ENCODE measurements at regions not wholly inside any gene's neighbourhood (a gene's known extent, or its start where the extent isn't known, plus 50 kb on each side); places are given as distances from the start of the nearest gene placed in this dataset.
A peak's percentile ranks its signal among the peaks of the same experiment; 100 is the strongest.

GRCh38 chr4:53713767-53714166 lies 122.5 kb upstream of the LNX1 start:
- H3K4me1 ChIP-seq, result peaks cover 0 to 7% (median 0%) of the 10 kb centered on the region in 4 donors
- H3K27me3 ChIP-seq, result no peaks in the 10 kb centered on the region
- H3K9me3 ChIP-seq, result no peaks in the 10 kb centered on the region
- H3K36me3 ChIP-seq, result no peaks in the 10 kb centered on the region
- TF ChIP-seq EP300 (IDR thresholded peaks at IDR 0.05) (no peak), POLR2A (IDR thresholded peaks at IDR 0.05) (no peak), CTCF (IDR thresholded peaks at IDR 0.05) (no peak)
- H3K27ac ChIP-seq, result no peak overlapping the region
- no peak for DNase-seq (ENCODE audit: low spot score in 2 of 2)
- no peak overlapping the region for H3K4me3 ChIP-seq

GRCh38 chr4:53713296-53713695 lies 122.0 kb upstream of the LNX1 start:
- no peaks in the 10 kb centered on the region for H3K9me3 ChIP-seq
- WGBS, 2 donors, result 68 to 81% methylated on average over 3 of the region's 3 CpGs

GRCh38 chr4:53712408-53713020 lies 121.2 kb upstream of the LNX1 start:
- no peaks in the 10 kb centered on the region for H3K9me3 ChIP-seq
- no peak overlapping the region for H3K4me3 ChIP-seq
- peaks cover 0 to 7% (median 0%) of the 10 kb centered on the region in 4 donors for H3K4me1 ChIP-seq
- no peak for DNase-seq (ENCODE audit: low spot score in 2 of 2)
- no peak overlapping the region for H3K27ac ChIP-seq
- no peaks in the 10 kb centered on the region for H3K36me3 ChIP-seq
- no peak for TF ChIP-seq CTCF (IDR thresholded peaks at IDR 0.05)
- TF ChIP-seq EP300 (IDR thresholded peaks at IDR 0.05), result no peak
- no peak for TF ChIP-seq POLR2A (IDR thresholded peaks at IDR 0.05)
- 53 to 55% methylated on average over 8 of the region's 8 CpGs for WGBS, 2 donors
- H3K27me3 ChIP-seq, result no peaks in the 10 kb centered on the region

More at GRCh38 chr4:53713296-53713695, 122.0 kb upstream of the LNX1 start:
- TF ChIP-seq EP300 (IDR thresholded peaks at IDR 0.05) (no peak), POLR2A (IDR thresholded peaks at IDR 0.05) (no peak), CTCF (IDR thresholded peaks at IDR 0.05) (no peak)
- no peaks in the 10 kb centered on the region for H3K36me3 ChIP-seq
- H3K4me3 ChIP-seq, result no peak overlapping the region
- H3K27me3 ChIP-seq, result no peaks in the 10 kb centered on the region
- H3K27ac ChIP-seq, result no peak overlapping the region
- DNase-seq (ENCODE audit: low spot score in 2 of 2), result no peak
- H3K4me1 ChIP-seq, result peaks cover 0 to 7% (median 0%) of the 10 kb centered on the region in 4 donors

- H3K27me3 ChIP-seq, result no peaks in the 10 kb centered on the region
- H3K4me3 ChIP-seq, result no peak overlapping the region
- no peak for DNase-seq (ENCODE audit: low spot score in 2 of 2)
- no peaks in the 10 kb centered on the region for H3K36me3 ChIP-seq
- peak overlapping the region in 1 of 4 donors; percentile 43 for H3K27ac ChIP-seq
- TF ChIP-seq EP300 (IDR thresholded peaks at IDR 0.05) (no peak), CTCF (IDR thresholded peaks at IDR 0.05) (no peak), POLR2A (IDR thresholded peaks at IDR 0.05) (no peak)
- H3K9me3 ChIP-seq, result no peaks in the 10 kb centered on the region
- 43 to 59% methylated on average over 2 of the region's 2 CpGs for WGBS, 2 donors
- H3K4me1 ChIP-seq, result peaks cover 0 to 7% (median 0%) of the 10 kb centered on the region in 4 donors
Observed at GRCh38 chr4:53711926-53712325, 120.6 kb upstream of the LNX1 start.

- 95 to 96% methylated on average over 1 of the region's 1 CpG for WGBS, 2 donors
Observed at GRCh38 chr4:53709693-53710092, 118.4 kb upstream of the LNX1 start.

More at GRCh38 chr4:53709693-53710092, 118.4 kb upstream of the LNX1 start:
- Histone ChIP-seq H3K27me3 (no peaks in the 10 kb centered on the region), H3K4me1 (peaks cover 0 to 11% (median 0%) of the 10 kb centered on the region in 4 donors), H3K36me3 (no peaks in the 10 kb centered on the region), H3K27ac (no peak overlapping the region), H3K4me3 (no peak overlapping the region), H3K9me3 (no peaks in the 10 kb centered on the region)
- TF ChIP-seq POLR2A (IDR thresholded peaks at IDR 0.05), result no peak
- no peak for TF ChIP-seq CTCF (IDR thresholded peaks at IDR 0.05)
- TF ChIP-seq EP300 (IDR thresholded peaks at IDR 0.05), result no peak
- no peak for DNase-seq (ENCODE audit: low spot score in 2 of 2)

Data from tibial nerve (tissue), 4 donors.